ENCODE measurements at regions not wholly inside any gene's neighbourhood (a gene's known extent, or its start where the extent isn't known, plus 50 kb on each side); places are given as distances from the start of the nearest gene placed in this dataset.

GRCh38 chr4:176440698-176441097, 120.9 kb downstream of the SPCS3 start:
- Histone ChIP-seq H3K23ac (ENCODE audit: low read length in 2 of 2) (no peak overlapping the region), H3K9ac (ENCODE audit: low read length) (no peak overlapping the region), H3K27me3 (ENCODE audit: control insufficient read depth in 1 of 2, insufficient read depth in 1 of 2, low read length in 2 of 2) (no peaks in the 10 kb centered on the region), H3K9me3 (ENCODE audit: control insufficient read depth, low read length) (peaks cover 4% of the 10 kb centered on the region), H2BK15ac (ENCODE audit: low read depth, poor library complexity, severe bottlenecking) (no peak overlapping the region), H3K4me1 (ENCODE audit: control insufficient read depth, insufficient read depth, low read depth, low read length) (peaks cover 2% of the 10 kb centered on the region), H4K91ac (ENCODE audit: low read length) (no peak overlapping the region), H3K4me2 (ENCODE audit: low read length, poor library complexity, severe bottlenecking) (no peak overlapping the region), H3K79me1 (replicated peaks; ENCODE audit: low read length, poor library complexity, severe bottlenecking) (no peaks in the 10 kb centered on the region), H3K14ac (ENCODE audit: low read length in 2 of 2) (no peak overlapping the region), H3K4me3 (ENCODE audit: insufficient read depth in 1 of 2, low read depth in 1 of 2, low read length in 2 of 2) (no peak overlapping the region), H3K36me3 (ENCODE audit: control insufficient read depth in 1 of 2, insufficient read depth in 2 of 2, low read depth in 1 of 2, low read length in 2 of 2) (no peaks in the 10 kb centered on the region), H3K27ac (ENCODE audit: low read length, poor library complexity, severe bottlenecking) (no peak overlapping the region), H3K18ac (ENCODE audit: low read depth in 1 of 2, low read length in 2 of 2) (no peak overlapping the region), H2BK12ac (ENCODE audit: low read length in 2 of 2) (no peak overlapping the region), H2AK5ac (ENCODE audit: low read length, severe bottlenecking) (no peak overlapping the region), H2BK5ac (ENCODE audit: low read depth, low read length, poor library complexity, severe bottlenecking) (no peak overlapping the region), H4K8ac (ENCODE audit: low read length) (no peak overlapping the region), H3K4ac (ENCODE audit: low read depth in 1 of 2, low read length in 2 of 2) (no peak overlapping the region), H2BK120ac (ENCODE audit: low read depth, low read length) (no peak overlapping the region), H2AFZ (ENCODE audit: low read depth, low read length) (no peak overlapping the region)
- WGBS, result 100% methylated on average over 1 of the region's 1 CpG
- DNase-seq, result no peak

- Histone ChIP-seq H3K4me1 (ENCODE audit: control insufficient read depth, insufficient read depth, low read depth, low read length) (peaks cover 2% of the 10 kb centered on the region), H3K4me3 (ENCODE audit: insufficient read depth in 1 of 2, low read depth in 1 of 2, low read length in 2 of 2) (no peak overlapping the region), H3K4me2 (ENCODE audit: low read length, poor library complexity, severe bottlenecking) (no peak overlapping the region), H2BK12ac (ENCODE audit: low read length in 2 of 2) (no peak overlapping the region), H3K14ac (ENCODE audit: low read length in 2 of 2) (no peak overlapping the region), H2AK5ac (ENCODE audit: low read length, severe bottlenecking) (no peak overlapping the region), H4K8ac (ENCODE audit: low read length) (no peak overlapping the region), H3K18ac (ENCODE audit: low read depth in 1 of 2, low read length in 2 of 2) (no peak overlapping the region), H2BK15ac (ENCODE audit: low read depth, poor library complexity, severe bottlenecking) (no peak overlapping the region), H3K23ac (ENCODE audit: low read length in 2 of 2) (no peak overlapping the region), H3K9ac (ENCODE audit: low read length) (no peak overlapping the region), H2AFZ (ENCODE audit: low read depth, low read length) (no peak overlapping the region), H3K4ac (ENCODE audit: low read depth in 1 of 2, low read length in 2 of 2) (no peak overlapping the region), H2BK5ac (ENCODE audit: low read depth, low read length, poor library complexity, severe bottlenecking) (no peak overlapping the region), H3K79me1 (replicated peaks; ENCODE audit: low read length, poor library complexity, severe bottlenecking) (no peaks in the 10 kb centered on the region), H3K36me3 (ENCODE audit: control insufficient read depth in 1 of 2, insufficient read depth in 2 of 2, low read depth in 1 of 2, low read length in 2 of 2) (no peaks in the 10 kb centered on the region), H4K91ac (ENCODE audit: low read length) (no peak overlapping the region), H3K27me3 (ENCODE audit: control insufficient read depth in 1 of 2, insufficient read depth in 1 of 2, low read length in 2 of 2) (no peaks in the 10 kb centered on the region), H2BK120ac (ENCODE audit: low read depth, low read length) (no peak overlapping the region), H3K27ac (ENCODE audit: low read length, poor library complexity, severe bottlenecking) (no peak overlapping the region), H3K9me3 (ENCODE audit: control insufficient read depth, low read length) (peaks cover 12% of the 10 kb centered on the region)
- 97% methylated on average over 2 of the region's 2 CpGs for WGBS
- DNase-seq, result no peak
Measured at GRCh38 chr4:176441594-176441993, 121.8 kb downstream of the SPCS3 start.

GRCh38 chr4:176443117-176443516, 123.4 kb downstream of the SPCS3 start:
- WGBS, result 8% methylated on average over 2 of the region's 4 CpGs
- peaks cover 2% of the 10 kb centered on the region for H3K4me1 ChIP-seq (ENCODE audit: control insufficient read depth, insufficient read depth, low read depth, low read length)
- no peak overlapping the region for H3K4me3 ChIP-seq (ENCODE audit: insufficient read depth in 1 of 2, low read depth in 1 of 2, low read length in 2 of 2)

GRCh38 chr4:176443646-176444409, 124.1 kb downstream of the SPCS3 start:
- Histone ChIP-seq H2BK15ac (ENCODE audit: low read depth, poor library complexity, severe bottlenecking) (no peak overlapping the region), H3K23ac (ENCODE audit: low read length in 2 of 2) (no peak overlapping the region), H3K4ac (ENCODE audit: low read depth in 1 of 2, low read length in 2 of 2) (no peak overlapping the region), H2BK5ac (ENCODE audit: low read depth, low read length, poor library complexity, severe bottlenecking) (no peak overlapping the region), H2AFZ (ENCODE audit: low read depth, low read length) (no peak overlapping the region), H3K9me3 (ENCODE audit: control insufficient read depth, low read length) (peaks cover 12% of the 10 kb centered on the region), H2BK12ac (ENCODE audit: low read length in 2 of 2) (no peak overlapping the region), H3K4me1 (ENCODE audit: control insufficient read depth, insufficient read depth, low read depth, low read length) (peaks cover 2% of the 10 kb centered on the region), H3K36me3 (ENCODE audit: control insufficient read depth in 1 of 2, insufficient read depth in 2 of 2, low read depth in 1 of 2, low read length in 2 of 2) (no peaks in the 10 kb centered on the region), H3K79me1 (replicated peaks; ENCODE audit: low read length, poor library complexity, severe bottlenecking) (no peaks in the 10 kb centered on the region), H3K27ac (ENCODE audit: low read length, poor library complexity, severe bottlenecking) (peak overlapping the region; percentile 76), H4K91ac (ENCODE audit: low read length) (no peak overlapping the region), H3K4me2 (ENCODE audit: low read length, poor library complexity, severe bottlenecking) (no peak overlapping the region), H3K4me3 (ENCODE audit: insufficient read depth in 1 of 2, low read depth in 1 of 2, low read length in 2 of 2) (no peak overlapping the region), H2BK120ac (ENCODE audit: low read depth, low read length) (no peak overlapping the region), H2AK5ac (ENCODE audit: low read length, severe bottlenecking) (no peak overlapping the region), H3K18ac (ENCODE audit: low read depth in 1 of 2, low read length in 2 of 2) (no peak overlapping the region), H3K14ac (ENCODE audit: low read length in 2 of 2) (no peak overlapping the region), H3K27me3 (ENCODE audit: control insufficient read depth in 1 of 2, insufficient read depth in 1 of 2, low read length in 2 of 2) (no peaks in the 10 kb centered on the region), H4K8ac (ENCODE audit: low read length) (no peak overlapping the region), H3K9ac (ENCODE audit: low read length) (no peak overlapping the region)
- DNase-seq, result peak; percentile 19
- 50% methylated on average over 3 of the region's 3 CpGs for WGBS

More at GRCh38 chr4:176443117-176443516, 123.4 kb downstream of the SPCS3 start:
- no peak overlapping the region for H3K18ac ChIP-seq (ENCODE audit: low read depth in 1 of 2, low read length in 2 of 2)
- no peak overlapping the region for H2BK120ac ChIP-seq (ENCODE audit: low read depth, low read length)
- DNase-seq, result peak; percentile 64
- H3K79me1 ChIP-seq (replicated peaks; ENCODE audit: low read length, poor library complexity, severe bottlenecking), result no peaks in the 10 kb centered on the region
- peaks cover 12% of the 10 kb centered on the region for H3K9me3 ChIP-seq (ENCODE audit: control insufficient read depth, low read length)
- H3K9ac ChIP-seq (ENCODE audit: low read length), result peak overlapping the region; percentile 15
- no peaks in the 10 kb centered on the region for H3K36me3 ChIP-seq (ENCODE audit: control insufficient read depth in 1 of 2, insufficient read depth in 2 of 2, low read depth in 1 of 2, low read length in 2 of 2)
- no peak overlapping the region for H2BK5ac ChIP-seq (ENCODE audit: low read depth, low read length, poor library complexity, severe bottlenecking)
- no peak overlapping the region for H3K14ac ChIP-seq (ENCODE audit: low read length in 2 of 2)
- no peaks in the 10 kb centered on the region for H3K27me3 ChIP-seq (ENCODE audit: control insufficient read depth in 1 of 2, insufficient read depth in 1 of 2, low read length in 2 of 2)
- H2BK12ac ChIP-seq (ENCODE audit: low read length in 2 of 2), result no peak overlapping the region
- no peak overlapping the region for H2BK15ac ChIP-seq (ENCODE audit: low read depth, poor library complexity, severe bottlenecking)
- no peak overlapping the region for H3K4me2 ChIP-seq (ENCODE audit: low read length, poor library complexity, severe bottlenecking)
- H3K23ac ChIP-seq (ENCODE audit: low read length in 2 of 2), result no peak overlapping the region
- no peak overlapping the region for H2AK5ac ChIP-seq (ENCODE audit: low read length, severe bottlenecking)
- H2AFZ ChIP-seq (ENCODE audit: low read depth, low read length), result no peak overlapping the region
- H4K91ac ChIP-seq (ENCODE audit: low read length), result no peak overlapping the region
- H4K8ac ChIP-seq (ENCODE audit: low read length), result no peak overlapping the region
- peak overlapping the region; percentile 76 for H3K27ac ChIP-seq (ENCODE audit: low read length, poor library complexity, severe bottlenecking)
- no peak overlapping the region for H3K4ac ChIP-seq (ENCODE audit: low read depth in 1 of 2, low read length in 2 of 2)

Data from mesenchymal stem cell (in vitro differentiated cells and primary cell).